HEK293 (cell line): ENCODE measurements at regions not wholly inside any gene's neighbourhood (a gene's known extent, or its start where the extent isn't known, plus 50 kb on each side); places are given as distances from the start of the nearest gene placed in this dataset.

ENCODE experiments used
- CTCF ChIA-PET: fragments of 350-600 bp; formaldehyde crosslinking; extraction: SDS; loops from one replicate; lab custom pipeline; 2021; ENCODE audit warnings: antibody characterized with exemption; lab: Yijun Ruan, JAX
- POLR2A ChIA-PET: fragments of 300-600 bp; formaldehyde crosslinking; extraction: SDS; loops from one replicate; lab custom pipeline; 2020; ENCODE audit warnings: antibody characterized with exemption, inconsistent platforms; lab: Yijun Ruan, JAX
- H3K27ac ChIP-seq: fragments of 200-500 bp; sonication (Bioruptor generic); 2 replicates; pipeline ENCODE4 v1.5.1; 2014; ENCODE audit warnings: low read depth, low read length, control low read depth, inconsistent platforms; ENCODE audit errors: extremely low read depth
- H3K36me3 ChIP-seq, 2 experiments: fragments of 200-500 bp in 1 of 2; sonication (Bioruptor generic) in 1 of 2; 1 replicate in 1 of 2; 2 replicates in 1 of 2; pipeline ENCODE4 v1.5.1; 2014 to 2017; ENCODE audit warnings: inconsistent platforms in 2 of 2, low read length in 2 of 2; ENCODE audit not compliant: control insufficient read depth in 2 of 2, insufficient read depth in 1 of 2
- H3K4me1 ChIP-seq: fragments of 200-500 bp; sonication (Bioruptor generic); 2 replicates; pipeline ENCODE4 v1.5.1; 2014; ENCODE audit warnings: mild to moderate bottlenecking, low read length, inconsistent platforms; ENCODE audit not compliant: control insufficient read depth, insufficient read depth
- H3K4me3 ChIP-seq: 2 replicates; pipeline ENCODE4 v1.5.1; 2011; ENCODE audit warnings: low read depth, mild to moderate bottlenecking, control low read depth, low read length, moderate library complexity
- H3K9me3 ChIP-seq: fragments of 200-500 bp; sonication (Bioruptor generic); 2 replicates; pipeline ENCODE4 v1.5.1; 2014; ENCODE audit warnings: low read depth, low read length, inconsistent platforms; ENCODE audit not compliant: control insufficient read depth, insufficient read depth
- BCL11A ChIP-seq: fragments of 450-650 bp; formaldehyde crosslinking; IDR thresholded peaks from 2 replicates; pipeline ENCODE4 v1.5.1; 2016; ENCODE audit warnings: low read depth, missing biosample characterization, missing genetic modification characterization
- BCL11B ChIP-seq: fragments of 450-650 bp; formaldehyde crosslinking; IDR thresholded peaks from 2 replicates; pipeline ENCODE4 v1.5.1; 2016; ENCODE audit warnings: low read depth, missing biosample characterization, missing genetic modification characterization
- IKZF3 ChIP-seq: fragments of 450-650 bp; IDR thresholded peaks from 2 replicates; pipeline ENCODE4 v1.5.0; 2018; ENCODE audit warnings: missing biosample characterization, mild to moderate bottlenecking, missing genetic modification characterization, moderate library complexity
- KLF8 ChIP-seq: fragments of 450-650 bp; formaldehyde crosslinking; IDR thresholded peaks from 2 replicates; pipeline ENCODE4 v1.5.1; 2016; ENCODE audit warnings: missing biosample characterization, missing genetic modification characterization
- MEIS1 ChIP-seq: sonication (generic); formaldehyde crosslinking; IDR thresholded peaks from 2 replicates; pipeline ENCODE4 v1.8.1; 2022; ENCODE audit warnings: missing genetic modification reagents, mild to moderate bottlenecking, borderline replicate concordance
- OVOL3 ChIP-seq: fragments of 450-650 bp; formaldehyde crosslinking; IDR thresholded peaks from 2 replicates; pipeline ENCODE4 v1.5.1; 2016; ENCODE audit warnings: missing biosample characterization, missing genetic modification characterization
- SP3 ChIP-seq: fragments of 450-650 bp; formaldehyde crosslinking; IDR thresholded peaks from 2 replicates; pipeline ENCODE4 v1.5.1; 2016; ENCODE audit warnings: missing biosample characterization, missing genetic modification characterization
- YY2 ChIP-seq: fragments of 450-650 bp; formaldehyde crosslinking; IDR thresholded peaks from 2 replicates; pipeline ENCODE4 v1.5.1; 2016; ENCODE audit warnings: missing biosample characterization, missing genetic modification characterization
- ZFP37 ChIP-seq: fragments of 450-650 bp; formaldehyde crosslinking; IDR thresholded peaks from 2 replicates; pipeline ENCODE4 v1.5.1; 2016; ENCODE audit warnings: missing biosample characterization, missing genetic modification characterization
- ZNF10 ChIP-seq: fragments of 450-650 bp; formaldehyde crosslinking; IDR thresholded peaks from 2 replicates; pipeline ENCODE4 v1.5.1; 2017; ENCODE audit warnings: missing biosample characterization, missing genetic modification characterization
- ZNF121 ChIP-seq: fragments of 450-650 bp; formaldehyde crosslinking; IDR thresholded peaks from 2 replicates; pipeline ENCODE4 v1.5.1; 2016; ENCODE audit warnings: missing biosample characterization, missing genetic modification characterization
- ZNF132 ChIP-seq: fragments of 450-650 bp; formaldehyde crosslinking; IDR thresholded peaks from 2 replicates; pipeline ENCODE4 v1.5.1; 2017; ENCODE audit warnings: missing biosample characterization, missing genetic modification characterization, borderline replicate concordance
- ZNF140 ChIP-seq: fragments of 450-650 bp; formaldehyde crosslinking; IDR thresholded peaks from 2 replicates; pipeline ENCODE4 v1.5.1; 2016; ENCODE audit warnings: missing biosample characterization, missing genetic modification characterization
- ZNF169 ChIP-seq: fragments of 450-650 bp; formaldehyde crosslinking; IDR thresholded peaks from 2 replicates; pipeline ENCODE4 v1.5.1; 2016; ENCODE audit warnings: missing biosample characterization, missing genetic modification characterization
- ZNF221 ChIP-seq: fragments of 450-650 bp; formaldehyde crosslinking; IDR thresholded peaks from 2 replicates; pipeline ENCODE4 v1.5.1; 2017; ENCODE audit warnings: missing biosample characterization, missing genetic modification characterization, borderline replicate concordance
- ZNF239 ChIP-seq: fragments of 450-650 bp; formaldehyde crosslinking; IDR thresholded peaks from 2 replicates; pipeline ENCODE4 v1.5.1; 2016; ENCODE audit warnings: missing biosample characterization, missing genetic modification characterization
- ZNF394 ChIP-seq: fragments of 450-650 bp; formaldehyde crosslinking; IDR thresholded peaks from 2 replicates; pipeline ENCODE4 v1.5.1; 2016; ENCODE audit warnings: missing biosample characterization, missing genetic modification characterization, mild to moderate bottlenecking, moderate library complexity, borderline replicate concordance
- ZNF416 ChIP-seq: fragments of 450-650 bp; formaldehyde crosslinking; IDR thresholded peaks from 2 replicates; pipeline ENCODE4 v1.5.1; 2016; ENCODE audit warnings: missing biosample characterization, missing genetic modification characterization
- ZNF600 ChIP-seq: fragments of 450-650 bp; formaldehyde crosslinking; IDR thresholded peaks from 2 replicates; pipeline ENCODE4 v1.5.1; 2016; ENCODE audit warnings: missing biosample characterization, missing genetic modification characterization
- ZNF621 ChIP-seq: fragments of 450-650 bp; formaldehyde crosslinking; IDR thresholded peaks from 2 replicates; pipeline ENCODE4 v1.5.1; 2017; ENCODE audit warnings: missing biosample characterization, missing genetic modification characterization
- ZNF629 ChIP-seq: fragments of 450-650 bp; formaldehyde crosslinking; IDR thresholded peaks from 2 replicates; pipeline ENCODE4 v1.5.1; 2017; ENCODE audit warnings: missing biosample characterization, missing genetic modification characterization
- TF ChIP-seq, protein P1 (sequence below): fragments of 450-650 bp; formaldehyde crosslinking; IDR thresholded peaks from 2 replicates; pipeline ENCODE4; 2016; ENCODE audit warnings: missing biosample characterization, missing genetic modification characterization
- TF ChIP-seq, protein P2 (sequence below): fragments of 450-650 bp; formaldehyde crosslinking; IDR thresholded peaks from 2 replicates; pipeline ENCODE4 v1.5.1; 2016; ENCODE audit warnings: missing biosample characterization, missing genetic modification characterization
- TF ChIP-seq, protein P3 (sequence below): fragments of 450-650 bp; formaldehyde crosslinking; IDR thresholded peaks from 2 replicates; pipeline ENCODE4 v1.5.1; 2016; ENCODE audit warnings: missing biosample characterization, missing genetic modification characterization
- TF ChIP-seq, protein P4 (sequence below): fragments of 450-650 bp; formaldehyde crosslinking; IDR thresholded peaks from 2 replicates; pipeline ENCODE4 v1.5.1; 2016; ENCODE audit warnings: missing biosample characterization, missing genetic modification characterization
- TF ChIP-seq, protein P5 (sequence below): sonication (generic); formaldehyde crosslinking; IDR thresholded peaks from 2 replicates; pipeline ENCODE4 v1.8.1; 2022; ENCODE audit warnings: mild to moderate bottlenecking, moderate library complexity, missing genetic modification reagents
- TF ChIP-seq, protein P6 (sequence below): fragments of 450-650 bp; formaldehyde crosslinking; optimal IDR thresholded peaks from 2 replicates; pipeline ENCODE3; 2016; ENCODE audit warnings: missing biosample characterization, mild to moderate bottlenecking, missing genetic modification characterization

DNA sequence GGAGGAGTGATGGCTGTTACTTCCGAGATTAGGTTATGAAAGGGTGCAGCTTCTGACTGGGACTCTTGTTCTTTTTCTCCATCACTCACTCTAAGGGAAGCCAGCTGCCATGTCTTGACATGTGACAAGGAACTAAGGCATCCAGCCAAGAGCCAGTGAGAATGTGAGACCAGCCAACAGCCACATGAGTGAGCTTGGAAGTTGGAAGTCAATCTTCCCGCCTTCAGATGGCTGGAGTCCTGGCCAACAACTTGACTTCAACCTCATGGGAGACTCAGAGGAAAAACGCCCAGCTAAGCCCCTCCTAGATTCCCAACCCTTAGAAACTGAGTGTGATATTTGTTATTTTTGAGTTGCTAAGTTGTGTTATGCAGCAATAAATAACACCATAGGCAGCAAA lies 201.1 kb downstream of the SNX18 start:
- H3K4me1 ChIP-seq = no peaks in the 10 kb centered on the region; the same call in 1 of the 2 replicates
- TF ChIP-seq ZNF169 (tag by site-specific recombination) = no peak
- TF ChIP-seq, protein P1, sequence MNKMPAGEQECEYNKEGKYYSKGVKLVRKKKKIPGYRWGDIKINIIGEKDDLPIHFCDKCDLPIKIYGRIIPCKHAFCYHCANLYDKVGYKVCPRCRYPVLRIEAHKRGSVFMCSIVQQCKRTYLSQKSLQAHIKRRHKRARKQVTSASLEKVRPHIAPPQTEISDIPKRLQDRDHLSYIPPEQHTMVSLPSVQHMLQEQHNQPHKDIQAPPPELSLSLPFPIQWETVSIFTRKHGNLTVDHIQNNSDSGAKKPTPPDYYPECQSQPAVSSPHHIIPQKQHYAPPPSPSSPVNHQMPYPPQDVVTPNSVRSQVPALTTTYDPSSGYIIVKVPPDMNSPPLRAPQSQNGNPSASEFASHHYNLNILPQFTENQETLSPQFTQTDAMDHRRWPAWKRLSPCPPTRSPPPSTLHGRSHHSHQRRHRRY = no peak
- TF ChIP-seq, protein P2, sequence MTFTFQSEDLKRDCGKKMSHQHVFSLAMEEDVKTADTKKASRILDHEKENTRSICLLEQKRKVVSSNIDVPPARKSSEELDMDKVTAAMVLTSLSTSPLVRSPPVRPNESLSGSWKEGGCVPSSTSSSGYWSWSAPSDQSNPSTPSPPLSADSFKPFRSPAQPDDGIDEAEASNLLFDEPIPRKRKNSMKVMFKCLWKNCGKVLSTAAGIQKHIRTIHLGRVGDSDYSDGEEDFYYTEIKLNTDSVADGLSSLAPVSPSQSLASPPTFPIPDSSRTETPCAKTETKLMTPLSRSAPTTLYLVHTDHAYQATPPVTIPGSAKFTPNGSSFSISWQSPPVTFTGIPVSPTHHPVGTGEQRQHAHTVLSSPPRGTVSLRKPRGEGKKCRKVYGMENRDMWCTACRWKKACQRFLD (tag by site-specific recombination) = no peak
- TF ChIP-seq OVOL3 = no peak
- TF ChIP-seq, protein P3, sequence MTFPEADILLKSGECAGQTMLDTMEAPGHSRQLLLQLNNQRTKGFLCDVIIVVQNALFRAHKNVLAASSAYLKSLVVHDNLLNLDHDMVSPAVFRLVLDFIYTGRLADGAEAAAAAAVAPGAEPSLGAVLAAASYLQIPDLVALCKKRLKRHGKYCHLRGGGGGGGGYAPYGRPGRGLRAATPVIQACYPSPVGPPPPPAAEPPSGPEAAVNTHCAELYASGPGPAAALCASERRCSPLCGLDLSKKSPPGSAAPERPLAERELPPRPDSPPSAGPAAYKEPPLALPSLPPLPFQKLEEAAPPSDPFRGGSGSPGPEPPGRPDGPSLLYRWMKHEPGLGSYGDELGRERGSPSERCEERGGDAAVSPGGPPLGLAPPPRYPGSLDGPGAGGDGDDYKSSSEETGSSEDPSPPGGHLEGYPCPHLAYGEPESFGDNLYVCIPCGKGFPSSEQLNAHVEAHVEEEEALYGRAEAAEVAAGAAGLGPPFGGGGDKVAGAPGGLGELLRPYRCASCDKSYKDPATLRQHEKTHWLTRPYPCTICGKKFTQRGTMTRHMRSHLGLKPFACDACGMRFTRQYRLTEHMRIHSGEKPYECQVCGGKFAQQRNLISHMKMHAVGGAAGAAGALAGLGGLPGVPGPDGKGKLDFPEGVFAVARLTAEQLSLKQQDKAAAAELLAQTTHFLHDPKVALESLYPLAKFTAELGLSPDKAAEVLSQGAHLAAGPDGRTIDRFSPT (tag by site-specific recombination) = no peak
- TF ChIP-seq, protein P4, sequence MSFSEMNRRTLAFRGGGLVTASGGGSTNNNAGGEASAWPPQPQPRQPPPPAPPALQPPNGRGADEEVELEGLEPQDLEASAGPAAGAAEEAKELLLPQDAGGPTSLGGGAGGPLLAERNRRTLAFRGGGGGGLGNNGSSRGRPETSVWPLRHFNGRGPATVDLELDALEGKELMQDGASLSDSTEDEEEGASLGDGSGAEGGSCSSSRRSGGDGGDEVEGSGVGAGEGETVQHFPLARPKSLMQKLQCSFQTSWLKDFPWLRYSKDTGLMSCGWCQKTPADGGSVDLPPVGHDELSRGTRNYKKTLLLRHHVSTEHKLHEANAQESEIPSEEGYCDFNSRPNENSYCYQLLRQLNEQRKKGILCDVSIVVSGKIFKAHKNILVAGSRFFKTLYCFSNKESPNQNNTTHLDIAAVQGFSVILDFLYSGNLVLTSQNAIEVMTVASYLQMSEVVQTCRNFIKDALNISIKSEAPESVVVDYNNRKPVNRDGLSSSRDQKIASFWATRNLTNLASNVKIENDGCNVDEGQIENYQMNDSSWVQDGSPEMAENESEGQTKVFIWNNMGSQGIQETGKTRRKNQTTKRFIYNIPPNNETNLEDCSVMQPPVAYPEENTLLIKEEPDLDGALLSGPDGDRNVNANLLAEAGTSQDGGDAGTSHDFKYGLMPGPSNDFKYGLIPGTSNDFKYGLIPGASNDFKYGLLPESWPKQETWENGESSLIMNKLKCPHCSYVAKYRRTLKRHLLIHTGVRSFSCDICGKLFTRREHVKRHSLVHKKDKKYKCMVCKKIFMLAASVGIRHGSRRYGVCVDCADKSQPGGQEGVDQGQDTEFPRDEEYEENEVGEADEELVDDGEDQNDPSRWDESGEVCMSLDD (tag by site-specific recombination) = no peak
- no peak for TF ChIP-seq MEIS1 (CRISPR knock-in tag)
- no peak for TF ChIP-seq YY2 (tag by site-specific recombination)
- TF ChIP-seq ZNF394 (tag by site-specific recombination) = no peak
- TF ChIP-seq ZNF621 (tag by site-specific recombination) = no peak
- no peak for TF ChIP-seq ZNF239 (tag by site-specific recombination)
- no peak for TF ChIP-seq ZNF121 (tag by site-specific recombination)
- no peak for TF ChIP-seq BCL11A
- no peak for TF ChIP-seq ZFP37 (tag by site-specific recombination)
- TF ChIP-seq ZNF221 (tag by site-specific recombination) = no peak
- TF ChIP-seq SP3 (tag by site-specific recombination) = no peak
- no peak for TF ChIP-seq ZNF132 (tag by site-specific recombination)
- no peak for TF ChIP-seq ZNF140 (tag by site-specific recombination)
- no peak for TF ChIP-seq ZNF629 (tag by site-specific recombination)
- H3K9me3 ChIP-seq = no peaks in the 10 kb centered on the region
- ChIA-PET POLR2A (no interaction called here), CTCF (interaction anchor here (0.6 to 0.8 kb wide), 3 partner anchors 101 to 177 kb away, joined by 3 to 4 read pairs (median 4); no protein-coding TSS in a partner anchor)
- H3K4me3 ChIP-seq = no peak overlapping the region
- no peaks in the 10 kb centered on the region for H3K36me3 ChIP-seq
- no peak overlapping the region for H3K27ac ChIP-seq

DNA sequence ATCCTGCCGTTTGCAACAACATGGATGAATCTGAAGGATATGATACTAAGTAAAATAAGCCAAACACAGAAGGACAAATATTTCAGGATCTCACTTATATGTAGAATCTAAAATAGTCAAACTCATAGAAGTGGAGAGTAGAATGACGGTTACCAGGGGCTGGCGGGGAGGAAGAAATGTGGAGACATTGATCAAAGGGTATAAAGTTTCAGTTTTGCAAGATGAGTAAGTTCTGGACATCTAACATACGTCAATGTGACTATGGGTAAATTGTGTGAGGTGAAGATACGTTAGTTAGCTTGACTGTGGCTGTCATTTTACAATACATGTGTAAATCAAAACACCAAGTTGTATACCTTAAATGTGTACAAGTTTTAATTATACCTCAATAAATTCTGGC lies 200.3 kb downstream of the SNX18 start:
- CTCF ChIA-PET = interaction anchor here (0.6 kb wide), 1 partner anchor 109 kb away, joined by 4 read pairs; no protein-coding TSS in a partner anchor
- no peaks in the 10 kb centered on the region for H3K36me3 ChIP-seq
- POLR2A ChIA-PET = no interaction called here
- no peak overlapping the region for H3K27ac ChIP-seq
- H3K4me1 ChIP-seq = no peaks in the 10 kb centered on the region; the same call in 1 of the 2 replicates
- H3K4me3 ChIP-seq = no peak overlapping the region
- H3K9me3 ChIP-seq = no peaks in the 10 kb centered on the region
- TF ChIP-seq, protein P5, sequence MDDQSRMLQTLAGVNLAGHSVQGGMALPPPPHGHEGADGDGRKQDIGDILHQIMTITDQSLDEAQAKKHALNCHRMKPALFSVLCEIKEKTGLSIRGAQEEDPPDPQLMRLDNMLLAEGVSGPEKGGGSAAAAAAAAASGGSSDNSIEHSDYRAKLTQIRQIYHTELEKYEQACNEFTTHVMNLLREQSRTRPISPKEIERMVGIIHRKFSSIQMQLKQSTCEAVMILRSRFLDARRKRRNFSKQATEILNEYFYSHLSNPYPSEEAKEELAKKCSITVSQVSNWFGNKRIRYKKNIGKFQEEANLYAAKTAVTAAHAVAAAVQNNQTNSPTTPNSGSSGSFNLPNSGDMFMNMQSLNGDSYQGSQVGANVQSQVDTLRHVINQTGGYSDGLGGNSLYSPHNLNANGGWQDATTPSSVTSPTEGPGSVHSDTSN = no peak
- TF ChIP-seq IKZF3 = no peak
- no peak for TF ChIP-seq ZNF416 (tag by site-specific recombination)
- no peak for TF ChIP-seq ZNF600 (tag by site-specific recombination)
- TF ChIP-seq, protein P6, sequence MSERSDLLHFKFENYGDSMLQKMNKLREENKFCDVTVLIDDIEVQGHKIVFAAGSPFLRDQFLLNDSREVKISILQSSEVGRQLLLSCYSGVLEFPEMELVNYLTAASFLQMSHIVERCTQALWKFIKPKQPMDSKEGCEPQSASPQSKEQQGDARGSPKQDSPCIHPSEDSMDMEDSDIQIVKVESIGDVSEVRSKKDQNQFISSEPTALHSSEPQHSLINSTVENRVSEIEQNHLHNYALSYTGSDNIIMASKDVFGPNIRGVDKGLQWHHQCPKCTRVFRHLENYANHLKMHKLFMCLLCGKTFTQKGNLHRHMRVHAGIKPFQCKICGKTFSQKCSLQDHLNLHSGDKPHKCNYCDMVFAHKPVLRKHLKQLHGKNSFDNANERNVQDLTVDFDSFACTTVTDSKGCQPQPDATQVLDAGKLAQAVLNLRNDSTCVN (tag by site-specific recombination) = no peak
- no peak for TF ChIP-seq BCL11B
- no peak for TF ChIP-seq KLF8 (tag by site-specific recombination)
- TF ChIP-seq ZNF10 (tag by site-specific recombination) = no peak
